Bronchial epithelial cell (primary cell): ENCODE measurements at regions not wholly inside any gene's neighbourhood (a gene's known extent, or its start where the extent isn't known, plus 50 kb on each side); places are given as distances from the start of the nearest gene placed in this dataset.
A peak's percentile ranks its signal among the peaks of the same experiment; 100 is the strongest.

Experiments
- DNase-seq: peaks from one replicate; pipeline ENCODE4 v3.0.0-alpha.2; 2010; ENCODE audit warnings: low read depth
- FAIRE-seq: peaks from 2 replicates; lab custom pipeline; 2011; peaks lifted over from hg19 to GRCh38; lab: Jason Lieb, UNC
- H3K27me3 ChIP-seq: 2 replicates; pipeline ENCODE4 v1.5.1; 2011; ENCODE audit warnings: low read length; ENCODE audit not compliant: control insufficient read depth, insufficient read depth
- H3K36me3 ChIP-seq: 2 replicates; pipeline ENCODE4 v1.5.1; 2011; ENCODE audit warnings: low read length; ENCODE audit not compliant: control insufficient read depth, insufficient read depth
- H3K4me3 ChIP-seq: 2 replicates; pipeline ENCODE4 v1.5.1; 2011; ENCODE audit warnings: mild to moderate bottlenecking, low read depth, low read length, control low read depth
- TF ChIP-seq, protein P1 (sequence below): IDR thresholded peaks from 2 replicates; pipeline ENCODE4 v1.5.1; 2011; ENCODE audit warnings: mild to moderate bottlenecking, moderate library complexity, low read length, control low read depth, inconsistent platforms; ENCODE audit not compliant: insufficient read depth, severe bottlenecking

DNA sequence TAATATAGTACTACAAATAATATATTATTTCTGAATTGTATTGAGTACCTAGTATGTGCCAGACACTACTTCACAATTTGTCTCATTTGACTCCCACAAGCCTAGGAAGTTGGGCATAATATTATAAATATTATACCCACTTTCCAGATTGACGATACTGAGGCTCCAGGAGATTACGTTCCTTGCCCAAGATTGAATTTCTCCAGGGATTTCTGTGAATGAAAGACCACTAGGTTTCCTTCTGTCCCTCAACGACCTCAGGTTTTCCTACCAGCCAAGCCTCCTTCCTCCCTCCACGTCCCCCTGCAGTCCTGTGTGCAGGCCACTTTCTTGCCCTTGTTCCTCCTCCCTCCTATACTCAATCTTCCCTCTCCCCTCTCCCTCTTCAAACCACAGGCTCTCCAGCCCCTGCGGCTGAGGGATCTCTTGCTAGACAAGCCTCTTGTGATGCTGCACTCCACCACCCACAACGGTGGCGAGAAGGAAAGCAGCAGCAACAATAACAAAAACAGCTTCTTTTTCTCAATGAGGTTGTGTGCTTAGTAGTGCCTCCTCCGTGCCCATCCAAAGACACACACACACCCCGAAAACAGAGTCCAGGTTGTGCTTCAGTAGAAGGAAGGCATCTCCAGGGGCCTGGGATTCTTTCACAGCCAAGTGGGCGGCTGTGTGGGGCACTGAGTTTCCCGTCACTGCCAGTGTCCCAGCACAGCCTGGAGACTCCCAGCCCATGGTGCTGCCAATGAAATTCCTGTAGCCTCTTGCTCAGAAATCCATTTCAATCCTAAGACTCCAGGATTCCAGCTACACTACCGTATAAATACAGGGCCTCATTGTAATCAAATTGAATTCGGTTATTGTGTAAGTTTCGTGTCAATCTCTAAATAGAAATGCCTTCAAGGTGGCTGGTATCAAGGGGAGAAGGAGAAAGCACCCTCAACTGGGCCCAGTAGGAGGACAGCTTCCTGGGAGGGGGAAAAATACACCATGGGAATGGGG, 94.4 kb downstream of the NCR2 start:
- Histone ChIP-seq H3K36me3 (no peaks in the 10 kb centered on the region), H3K4me3 (no peak overlapping the region), H3K27me3 (peaks cover 11% of the 10 kb centered on the region)
- DNase-seq, result no peak
- TF ChIP-seq, protein P1, sequence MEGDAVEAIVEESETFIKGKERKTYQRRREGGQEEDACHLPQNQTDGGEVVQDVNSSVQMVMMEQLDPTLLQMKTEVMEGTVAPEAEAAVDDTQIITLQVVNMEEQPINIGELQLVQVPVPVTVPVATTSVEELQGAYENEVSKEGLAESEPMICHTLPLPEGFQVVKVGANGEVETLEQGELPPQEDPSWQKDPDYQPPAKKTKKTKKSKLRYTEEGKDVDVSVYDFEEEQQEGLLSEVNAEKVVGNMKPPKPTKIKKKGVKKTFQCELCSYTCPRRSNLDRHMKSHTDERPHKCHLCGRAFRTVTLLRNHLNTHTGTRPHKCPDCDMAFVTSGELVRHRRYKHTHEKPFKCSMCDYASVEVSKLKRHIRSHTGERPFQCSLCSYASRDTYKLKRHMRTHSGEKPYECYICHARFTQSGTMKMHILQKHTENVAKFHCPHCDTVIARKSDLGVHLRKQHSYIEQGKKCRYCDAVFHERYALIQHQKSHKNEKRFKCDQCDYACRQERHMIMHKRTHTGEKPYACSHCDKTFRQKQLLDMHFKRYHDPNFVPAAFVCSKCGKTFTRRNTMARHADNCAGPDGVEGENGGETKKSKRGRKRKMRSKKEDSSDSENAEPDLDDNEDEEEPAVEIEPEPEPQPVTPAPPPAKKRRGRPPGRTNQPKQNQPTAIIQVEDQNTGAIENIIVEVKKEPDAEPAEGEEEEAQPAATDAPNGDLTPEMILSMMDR, result no peak
- no peak for FAIRE-seq

DNA sequence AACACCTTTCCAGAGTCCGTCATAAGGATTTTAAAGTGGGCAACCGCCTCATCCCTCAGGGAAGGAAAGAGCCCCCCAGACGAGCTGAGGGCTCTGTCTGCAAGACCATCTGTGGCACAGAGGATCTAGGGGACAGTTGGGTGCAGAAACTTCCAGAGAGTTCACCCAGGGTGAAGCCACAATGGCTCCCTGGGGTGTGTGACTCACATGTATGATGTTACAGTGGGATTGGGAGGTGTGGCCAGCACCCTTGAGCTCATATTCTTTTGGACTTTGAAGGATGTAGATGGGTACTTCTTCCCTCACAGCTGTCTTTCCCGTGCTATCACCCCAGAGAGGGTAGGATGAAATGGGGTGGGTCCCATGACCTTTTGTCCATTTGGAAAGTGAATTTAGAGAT, 95.5 kb downstream of the NCR2 start:
- DNase-seq (peak; percentile 67), FAIRE-seq (no peak)
- Histone ChIP-seq H3K4me3 (no peak overlapping the region), H3K27me3 (peaks cover 10% of the 10 kb centered on the region), H3K36me3 (no peaks in the 10 kb centered on the region)
- TF ChIP-seq, protein P1, result no peak

DNA sequence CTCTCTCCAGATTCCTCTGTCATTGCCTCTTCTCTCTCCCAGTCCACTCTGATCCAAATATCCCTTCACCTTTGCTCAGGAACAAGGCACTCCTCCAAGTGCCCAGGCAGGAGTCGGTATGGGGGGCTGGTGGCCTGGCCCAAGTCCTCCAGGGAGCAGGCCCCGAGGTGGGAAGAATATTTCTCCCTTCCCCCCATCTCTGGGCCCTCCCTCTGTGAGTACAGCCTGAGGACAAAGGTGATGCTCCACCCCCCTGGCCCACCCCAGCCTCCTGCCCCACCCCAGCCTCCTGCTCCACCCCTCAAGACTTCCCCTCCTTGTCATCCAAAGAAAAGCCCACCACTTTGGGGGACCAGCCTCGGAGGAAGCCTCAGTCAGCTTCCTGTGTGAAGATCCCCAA, 96.9 kb downstream of the NCR2 start:
- H3K27me3 ChIP-seq, result peaks cover under 1% of the 10 kb centered on the region
- H3K4me3 ChIP-seq, result no peak overlapping the region
- no peak for DNase-seq
- H3K36me3 ChIP-seq, result no peaks in the 10 kb centered on the region
- no peak for FAIRE-seq
- TF ChIP-seq, protein P1, result no peak

DNA sequence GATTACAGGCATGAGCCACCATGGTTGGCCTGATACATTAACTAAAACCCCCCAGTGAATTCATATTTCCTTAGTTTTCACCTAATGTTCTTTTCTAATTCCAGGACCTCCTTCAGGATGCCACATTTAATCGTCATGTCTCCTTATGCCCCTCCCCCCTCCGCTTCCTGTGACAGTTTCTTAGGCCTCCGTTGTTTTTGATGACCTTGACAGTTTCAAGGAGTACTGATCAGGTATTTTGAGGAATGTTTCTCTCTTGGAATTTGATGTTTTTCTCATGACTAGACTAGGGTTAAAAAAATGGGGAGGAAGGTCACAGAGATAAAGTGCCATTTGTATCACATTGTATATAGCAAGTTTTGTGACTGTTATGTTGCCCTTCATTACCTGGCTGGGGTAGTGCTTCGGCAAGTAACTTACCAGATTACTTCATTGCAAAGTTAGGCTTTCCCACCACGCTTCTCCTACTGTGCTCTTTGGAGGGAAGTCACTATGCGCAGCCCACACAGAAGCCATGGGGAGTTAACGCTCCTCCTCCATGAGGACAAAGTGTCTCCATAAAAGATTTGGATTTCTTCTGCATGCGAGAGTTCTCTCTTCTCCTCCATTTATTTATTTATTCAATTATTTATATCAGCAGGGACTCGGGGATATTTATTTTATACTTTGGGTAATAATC, 99.5 kb downstream of the NCR2 start:
- no peak for FAIRE-seq
- peaks cover 5% of the 10 kb centered on the region for H3K27me3 ChIP-seq
- no peaks in the 10 kb centered on the region for H3K36me3 ChIP-seq
- no peak for DNase-seq
- no peak overlapping the region for H3K4me3 ChIP-seq
- TF ChIP-seq, protein P1, result no peak

DNA sequence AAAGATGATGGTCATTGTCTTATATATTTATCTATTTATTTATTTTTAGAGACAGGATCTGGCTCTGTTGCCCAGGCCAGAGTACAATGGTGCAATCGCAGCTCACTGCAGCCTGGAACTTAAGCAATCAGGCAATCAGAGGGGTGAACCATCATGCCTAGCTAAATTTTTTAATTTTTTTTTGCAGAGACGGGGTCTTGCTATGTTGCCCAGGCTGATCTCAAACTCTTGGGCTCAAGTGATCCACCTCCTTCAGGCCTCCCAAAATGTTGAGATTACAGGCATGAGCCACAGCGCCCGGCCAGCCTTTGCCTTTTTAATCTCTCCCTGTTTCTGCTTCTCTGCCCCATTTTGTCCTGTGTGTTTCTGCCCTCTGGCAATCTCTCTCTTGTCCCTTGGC, 102.2 kb downstream of the NCR2 start:
- H3K27me3 ChIP-seq, result peaks cover 15% of the 10 kb centered on the region
- FAIRE-seq, result no peak
- H3K4me3 ChIP-seq, result no peak overlapping the region
- TF ChIP-seq, protein P1, result no peak
- DNase-seq, result no peak
- no peaks in the 10 kb centered on the region for H3K36me3 ChIP-seq
